Hematopoietic multipotent progenitor cell treated with erythropoietin and hydrocortisone succinate and interleukin-3 and kit ligand, for 8 days (in vitro differentiated cells): ENCODE measurements at regions not wholly inside any gene's neighbourhood (a gene's known extent, or its start where the extent isn't known, plus 50 kb on each side); places are given as distances from the start of the nearest gene placed in this dataset.
"Not testable (repeated sequence)": the region's sequence is repeated elsewhere in the genome, so short reads cannot be mapped to it uniquely, and the experiment has no call there.

Experiments
- DNase-seq: peaks from one replicate; pipeline ENCODE4 v3.0.0-alpha.2; 2015

- DNase-seq = not testable (repeated sequence)
These were observed 84.3 kb downstream of the IRS2 start for GRCh38 chr13:109702030-109702597.

GRCh38 chr13:109700176-109700575, 86.2 kb downstream of the IRS2 start:
- DNase-seq = peak; percentile 97

GRCh38 chr13:109699628-109700071, 86.7 kb downstream of the IRS2 start:
- DNase-seq = peak; percentile 27

- peak; percentile 20 for DNase-seq
These were observed 87.6 kb downstream of the IRS2 start for GRCh38 chr13:109698779-109699178.

- no peak for DNase-seq
These were observed 88.4 kb downstream of the IRS2 start for GRCh38 chr13:109697936-109698335.

GRCh38 chr13:109695402-109696190, 90.8 kb downstream of the IRS2 start:
- no peak for DNase-seq

- DNase-seq = peak; percentile 53
These were observed 91.4 kb downstream of the IRS2 start for GRCh38 chr13:109694972-109695371.

GRCh38 chr13:109693213-109693612, 93.2 kb downstream of the IRS2 start:
- no peak for DNase-seq

GRCh38 chr13:109691689-109692088, 94.7 kb downstream of the IRS2 start:
- no peak for DNase-seq

GRCh38 chr13:109687559-109688448, 98.6 kb downstream of the IRS2 start:
- no peak for DNase-seq

GRCh38 chr13:109685203-109685602, 101.2 kb downstream of the IRS2 start:
- DNase-seq = no peak

GRCh38 chr13:109684824-109685202, 101.6 kb downstream of the IRS2 start:
- no peak for DNase-seq

GRCh38 chr13:109684084-109684823, 102.1 kb downstream of the IRS2 start:
- DNase-seq = no peak

GRCh38 chr13:109682534-109683244, 103.7 kb downstream of the IRS2 start:
- no peak for DNase-seq

- no peak for DNase-seq
These were observed 105.5 kb downstream of the IRS2 start for GRCh38 chr13:109680930-109681329.

- no peak for DNase-seq
These were observed 106.1 kb downstream of the IRS2 start for GRCh38 chr13:109680288-109680687.

GRCh38 chr13:109678459-109678858, 107.9 kb downstream of the IRS2 start:
- no peak for DNase-seq

GRCh38 chr13:109677206-109677605, 109.2 kb downstream of the IRS2 start:
- DNase-seq = no peak

- DNase-seq = no peak
These were observed 112.9 kb downstream of the IRS2 start for GRCh38 chr13:109673477-109673876.

- DNase-seq = no peak
These were observed 113.8 kb downstream of the IRS2 start for GRCh38 chr13:109672545-109672944.

GRCh38 chr13:109671919-109672318, 114.5 kb downstream of the IRS2 start:
- DNase-seq = no peak

GRCh38 chr13:109670776-109671175, 115.6 kb downstream of the IRS2 start:
- DNase-seq = no peak
